HG03354 (cell line): ENCODE measurements at regions not wholly inside any gene's neighbourhood (a gene's known extent, or its start where the extent isn't known, plus 50 kb on each side); places are given as distances from the start of the nearest gene placed in this dataset.
"Not testable (repeated sequence)": the region's sequence is repeated elsewhere in the genome, so short reads cannot be mapped to it uniquely, and the experiment has no call there.

Experiments used
- ATAC-seq: cut with Tn5 transposase; IDR thresholded peaks from one replicate; pipeline ENCODE4 v1.9.1; 2021; ENCODE audit warnings: mild to moderate bottlenecking; ENCODE audit not compliant: unreplicated experiment, poor library complexity, severe bottlenecking

DNA sequence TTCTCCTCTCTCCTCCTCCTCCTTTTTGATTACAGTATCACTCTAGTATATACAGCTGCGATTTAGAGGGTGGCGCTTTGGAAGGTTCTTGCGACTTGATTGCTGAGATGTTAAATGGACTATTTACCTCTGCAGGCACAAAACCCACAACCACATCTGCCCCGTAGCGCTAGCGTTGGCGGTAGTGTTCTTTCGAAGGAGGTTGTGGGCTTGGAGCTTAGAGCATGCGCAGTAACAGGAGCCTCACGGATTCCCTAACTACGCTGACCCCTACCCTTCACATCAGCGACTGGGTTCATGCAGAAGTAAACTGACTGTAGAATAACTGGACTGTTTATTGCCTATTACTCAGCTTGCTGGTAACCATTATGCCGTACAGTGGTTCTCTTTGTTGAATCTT lies 58.0 kb downstream of the CGGBP1 start:
- no peak for ATAC-seq

DNA sequence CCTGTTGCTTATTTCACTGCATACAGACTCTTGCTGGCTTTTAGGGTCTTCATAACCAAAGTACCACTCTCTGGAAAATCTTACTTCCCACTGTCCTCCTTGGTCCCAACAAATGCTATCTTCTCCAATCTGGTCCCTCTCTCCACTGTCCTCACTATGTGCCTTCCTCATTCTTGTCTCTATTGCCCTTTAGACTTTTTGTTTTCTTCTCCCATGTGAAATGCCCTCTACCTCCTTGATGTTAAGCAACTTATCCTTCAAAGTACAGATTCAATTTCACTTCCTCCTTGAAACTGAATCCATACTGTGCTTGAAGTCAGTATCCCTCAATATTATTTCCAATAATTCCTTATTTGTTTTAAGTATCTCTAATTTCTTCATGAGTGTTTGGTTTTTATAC lies 60.8 kb downstream of the CGGBP1 start:
- ATAC-seq = peak; percentile 15

DNA sequence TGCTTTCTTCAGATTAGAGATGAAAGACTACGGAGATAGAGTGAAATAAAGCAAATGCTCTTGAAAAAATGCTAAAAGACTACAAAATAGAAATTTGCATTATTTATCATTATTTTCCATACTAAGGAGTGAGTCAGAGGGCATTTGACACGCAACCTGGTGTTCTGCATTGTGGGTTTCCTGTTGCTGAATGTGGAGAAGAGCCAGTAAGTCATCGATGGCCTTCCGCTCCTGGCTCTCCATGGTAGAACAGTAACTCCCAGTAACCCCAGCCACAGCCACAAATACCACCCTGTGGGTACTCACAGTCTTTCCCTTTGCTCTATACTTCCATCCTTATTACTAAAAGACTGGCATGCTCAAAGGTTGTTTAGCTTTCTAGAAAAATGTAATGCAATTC lies 61.5 kb downstream of the CGGBP1 start:
- peak; percentile 92 for ATAC-seq

DNA sequence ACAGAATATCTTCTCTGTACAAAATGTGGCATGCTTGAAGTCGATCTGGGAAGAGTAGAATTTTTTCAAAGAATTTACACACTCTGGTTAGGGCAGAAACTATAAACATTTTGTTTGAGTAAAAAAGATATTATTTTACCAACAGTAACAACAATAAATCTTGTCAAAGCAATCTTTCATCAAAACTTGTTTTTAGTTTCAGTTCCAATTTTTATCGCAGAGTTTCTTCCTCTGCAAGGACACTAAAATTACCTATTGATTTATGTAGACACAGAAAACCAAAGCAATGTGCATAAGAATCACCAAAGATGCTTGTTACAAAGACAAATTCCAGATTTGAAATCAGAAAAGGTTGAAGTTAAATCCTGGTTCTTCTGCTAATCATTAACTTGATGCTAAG lies 61.9 kb downstream of the CGGBP1 start:
- no peak for ATAC-seq

DNA sequence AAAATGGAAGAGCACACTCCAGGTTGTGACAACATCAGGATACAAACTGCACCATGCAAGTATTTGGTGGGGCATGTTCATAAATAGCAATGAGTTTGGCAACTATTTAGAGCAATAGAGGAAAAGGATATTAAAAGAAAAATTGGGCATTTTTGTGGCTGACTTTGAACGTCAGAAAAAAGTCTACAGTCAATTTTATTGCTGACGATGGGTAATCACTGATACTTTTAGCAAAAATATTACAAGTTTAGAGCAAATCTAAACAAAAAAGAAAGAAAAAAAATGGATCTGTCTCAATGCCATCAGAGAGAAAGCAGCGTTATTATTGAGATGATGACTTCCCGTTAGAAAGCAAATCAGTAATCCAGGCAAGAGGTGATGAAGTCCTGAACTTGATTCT lies 65.2 kb downstream of the CGGBP1 start:
- no peak for ATAC-seq

DNA sequence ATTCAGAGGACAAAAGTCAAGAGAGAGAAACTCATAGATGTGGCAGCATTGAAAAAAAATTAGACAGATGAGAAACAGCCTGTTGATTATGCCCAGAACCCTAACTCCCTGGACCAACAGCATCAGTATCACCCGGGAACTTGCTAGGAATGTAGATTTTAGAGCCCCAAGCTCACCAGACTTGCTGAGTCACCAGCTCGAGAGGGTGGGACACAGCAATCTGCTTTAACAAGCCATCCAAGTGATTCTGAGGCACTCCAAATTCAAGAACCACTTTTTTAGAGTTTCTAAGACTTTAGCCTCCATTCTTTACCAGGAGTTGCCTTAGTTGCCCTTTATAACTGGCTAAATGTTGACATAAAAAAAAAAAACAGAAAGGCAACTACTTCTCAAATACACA lies 70.9 kb downstream of the CGGBP1 start:
- ATAC-seq = no peak

DNA sequence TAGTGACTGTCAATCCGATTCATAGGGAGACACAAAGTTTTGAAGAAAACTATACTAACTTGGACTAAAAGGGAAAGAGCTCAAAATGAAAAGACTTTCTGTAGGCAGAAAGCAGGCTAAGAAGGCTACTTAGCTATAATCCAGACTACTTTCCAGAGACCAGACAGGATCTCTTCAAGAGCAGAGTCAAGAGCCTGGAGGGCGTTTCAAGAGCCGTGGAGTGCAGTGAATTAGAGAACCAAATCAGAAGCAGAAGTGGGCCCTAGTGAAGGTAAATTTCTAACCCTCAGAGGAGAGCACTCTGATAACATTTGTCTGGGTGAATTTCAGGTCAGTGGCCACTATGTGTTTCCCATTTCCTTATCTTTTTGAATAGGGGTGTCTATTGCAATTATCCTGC lies 76.4 kb downstream of the CGGBP1 start:
- ATAC-seq = no peak

DNA sequence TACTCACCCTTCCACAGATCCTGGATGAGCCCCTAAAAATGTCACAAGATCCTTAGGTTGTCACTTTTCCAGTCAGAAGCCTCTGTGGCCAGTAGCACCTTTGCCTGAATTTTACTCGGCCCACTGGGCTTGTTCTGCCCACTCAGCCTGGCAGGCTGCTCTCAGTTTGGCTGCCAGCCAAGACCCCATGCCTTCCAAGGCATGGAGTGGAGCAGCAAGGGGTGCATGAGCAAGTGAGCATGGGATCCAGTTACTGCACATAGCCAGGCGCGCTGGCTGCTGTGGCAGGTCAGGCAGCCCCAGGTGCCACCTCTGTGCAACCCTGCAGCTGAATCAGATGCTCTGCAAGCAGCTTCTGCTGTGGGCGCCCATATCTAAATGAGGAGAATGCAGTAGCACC lies 79.3 kb downstream of the CGGBP1 start:
- ATAC-seq = no peak

DNA sequence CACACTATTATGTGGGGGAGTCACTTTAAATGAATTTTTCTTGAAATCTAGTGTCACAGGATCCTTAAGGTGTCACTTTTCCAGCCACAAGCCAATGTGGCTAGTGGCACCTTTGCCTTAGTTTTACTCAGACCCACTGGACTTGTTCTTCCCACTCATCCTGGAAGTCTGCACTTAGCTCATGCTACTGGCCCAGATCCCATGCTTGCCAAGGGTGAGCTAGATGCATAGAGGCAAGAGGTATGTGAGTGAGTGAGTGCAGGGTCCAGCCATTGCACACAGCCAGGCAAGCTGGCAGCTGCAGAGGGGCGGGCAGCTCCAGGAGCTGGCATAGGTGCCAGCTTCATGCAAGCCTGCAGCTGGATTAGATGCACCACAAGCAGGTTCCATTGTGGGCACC lies 81.0 kb downstream of the CGGBP1 start:
- ATAC-seq = no peak

DNA sequence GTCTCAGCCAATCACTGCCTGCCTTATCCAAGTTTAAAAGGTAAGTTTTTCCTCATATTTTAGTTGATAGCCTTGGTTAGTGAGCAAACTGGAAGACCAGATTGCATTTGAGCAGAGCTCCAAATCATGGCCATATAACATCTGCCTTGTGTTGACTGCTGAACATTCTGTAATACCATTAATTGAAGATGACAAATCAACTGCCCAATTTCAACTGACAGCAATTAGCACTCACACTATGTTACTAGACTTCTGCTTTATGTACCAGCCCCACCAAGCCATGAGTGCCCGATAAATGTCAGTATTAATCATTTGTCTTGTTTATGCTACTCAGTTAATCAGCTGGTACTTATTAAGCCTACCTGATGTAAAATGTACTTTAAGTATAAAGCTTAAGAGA lies 83.1 kb downstream of the CGGBP1 start:
- no peak for ATAC-seq

DNA sequence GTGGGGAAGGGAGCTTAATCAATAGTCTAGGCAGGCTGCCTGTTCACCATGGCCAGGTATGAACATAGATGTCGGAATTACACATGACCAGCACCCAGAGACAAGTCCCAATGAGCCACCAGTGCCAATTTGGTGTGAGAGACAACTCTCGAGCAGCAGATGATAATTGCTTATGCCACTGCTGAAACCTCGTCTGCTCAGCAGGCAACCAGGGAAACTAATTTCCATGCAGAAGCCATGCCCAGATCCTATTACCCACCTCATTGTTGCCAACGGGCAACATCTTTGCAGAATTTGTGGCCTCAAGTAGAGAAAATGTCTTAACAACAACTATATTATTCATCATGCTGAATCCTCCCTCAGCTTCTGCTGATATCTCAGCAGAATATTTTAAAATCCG lies 84.9 kb downstream of the CGGBP1 start:
- ATAC-seq = no peak

DNA sequence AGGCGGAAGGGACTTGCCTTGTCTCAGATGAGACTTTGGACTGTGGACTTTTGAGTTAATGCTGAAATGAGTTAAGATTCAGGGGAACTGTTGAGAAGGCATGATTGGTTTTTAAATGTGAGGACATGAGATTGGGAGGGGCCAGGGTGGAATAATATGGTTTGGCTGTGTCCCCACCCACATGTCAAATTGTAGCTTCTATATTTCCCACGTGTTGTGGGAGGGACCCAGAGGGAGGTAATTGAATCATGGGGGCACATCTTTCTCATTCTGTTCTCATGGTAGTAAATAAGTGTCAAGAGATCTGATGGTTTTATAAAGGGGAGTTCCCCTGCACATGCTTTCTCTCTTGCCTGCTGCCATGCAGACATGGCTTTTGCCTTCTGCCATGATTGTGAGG lies 89.2 kb downstream of the CGGBP1 start:
- no peak for ATAC-seq

DNA sequence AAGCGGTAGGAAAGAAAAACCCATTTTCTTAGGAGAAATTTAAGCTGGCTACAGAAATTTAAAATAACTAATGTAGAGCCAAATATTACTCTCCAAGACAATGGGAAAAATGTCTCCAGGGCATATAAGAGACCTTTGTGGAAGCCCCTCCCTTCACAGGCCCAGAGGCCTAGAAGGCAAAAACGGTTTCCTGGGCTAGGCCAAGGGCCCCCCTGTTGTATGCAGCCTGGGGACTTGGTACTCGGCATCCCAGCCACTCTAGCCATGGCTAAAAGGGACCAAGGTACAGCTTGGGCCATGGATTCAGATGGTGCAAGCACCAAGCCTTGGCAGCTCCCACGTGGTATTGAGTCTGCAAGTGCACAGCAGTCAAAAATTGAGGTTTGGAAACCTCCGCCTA lies 90.1 kb downstream of the CGGBP1 start:
- ATAC-seq = no peak

DNA sequence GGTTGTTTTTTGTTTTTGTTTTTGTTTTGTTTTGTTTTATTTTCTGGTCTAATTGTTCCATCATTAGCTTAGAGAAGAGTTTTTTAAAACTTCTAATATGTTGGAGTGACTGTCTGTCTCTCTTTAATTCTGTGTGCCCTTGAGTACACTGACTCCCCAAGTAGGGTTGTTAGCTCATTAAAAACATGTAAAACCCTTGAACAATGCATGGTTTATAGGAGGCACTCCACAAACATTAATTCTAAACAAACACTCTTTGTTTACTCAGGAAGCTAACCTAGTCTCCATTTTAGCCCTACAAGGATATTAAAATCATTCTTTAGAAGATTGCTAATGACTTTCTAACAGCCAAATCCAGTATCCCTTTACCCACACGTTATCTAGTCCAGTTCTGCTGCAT lies 100.5 kb downstream of the CGGBP1 start:
- no peak for ATAC-seq

DNA sequence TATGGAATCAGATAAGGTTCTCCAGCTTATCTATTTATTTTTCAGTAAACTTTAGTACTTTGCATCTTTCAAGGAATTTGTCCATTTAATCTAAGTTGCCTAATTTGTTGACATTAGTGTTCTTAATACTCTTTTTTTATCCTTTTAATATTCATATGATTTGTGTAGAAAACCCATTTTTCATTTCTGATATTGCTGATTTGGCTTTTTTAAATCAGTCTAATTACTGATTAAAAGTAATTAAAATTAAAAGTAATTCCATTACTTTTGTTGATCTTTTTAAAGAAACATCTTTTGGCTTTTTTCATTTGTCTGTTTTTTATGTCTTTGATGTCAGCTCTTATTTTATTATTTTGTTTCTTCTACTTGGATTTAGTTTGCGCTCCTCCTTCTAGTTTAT lies 101.2 kb downstream of the CGGBP1 start:
- ATAC-seq = no peak

DNA sequence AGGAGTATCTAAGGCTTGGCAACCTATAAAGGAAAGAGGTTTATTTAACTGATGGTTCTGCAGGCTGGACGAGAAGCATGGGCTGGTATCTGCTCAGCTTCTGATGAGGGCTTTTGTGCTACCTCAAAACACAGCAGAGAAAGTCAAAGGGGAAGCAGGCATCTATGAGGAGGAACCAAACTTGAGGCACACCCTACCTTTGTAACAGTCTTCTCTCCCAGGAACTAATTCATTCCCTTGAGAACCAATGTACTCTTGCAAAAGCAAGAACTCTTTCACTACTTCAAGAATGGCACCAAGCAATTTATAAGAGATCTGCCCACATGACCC lies 109.0 kb downstream of the CGGBP1 start:
- ATAC-seq = peak; percentile 58

DNA sequence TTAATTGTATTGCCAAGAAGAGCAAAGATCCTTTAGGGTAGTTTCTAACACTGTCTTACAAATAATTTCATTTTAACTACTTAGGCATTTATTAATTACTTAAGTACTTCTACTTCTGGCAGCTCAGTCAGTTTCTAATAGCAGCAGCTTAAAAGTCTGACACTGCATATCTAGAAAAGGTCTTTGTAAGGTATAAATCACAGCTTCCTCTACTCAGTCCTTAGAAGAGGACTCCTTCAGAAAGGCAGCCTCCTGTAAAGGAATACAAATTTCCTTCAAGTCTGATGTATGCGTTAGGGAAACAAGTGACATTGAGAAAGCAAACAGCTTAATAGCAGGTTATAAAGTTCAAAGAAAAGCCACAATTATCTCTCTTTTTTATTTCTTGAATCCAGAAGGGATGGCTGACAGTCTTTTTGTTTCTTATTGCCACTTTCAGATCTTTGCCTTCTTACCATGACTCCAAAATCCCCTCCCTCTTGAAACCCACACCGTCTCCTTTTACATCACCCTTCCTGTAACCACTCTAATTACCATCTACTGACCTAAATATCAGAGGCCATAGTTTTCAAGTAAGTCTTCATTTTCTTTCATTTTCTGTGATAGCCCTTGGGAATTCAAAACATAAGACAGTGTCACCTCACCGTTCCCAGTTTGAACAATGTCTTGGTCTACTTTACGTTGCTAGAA lies 109.5 kb downstream of the CGGBP1 start:
- ATAC-seq = peak; percentile 89

DNA sequence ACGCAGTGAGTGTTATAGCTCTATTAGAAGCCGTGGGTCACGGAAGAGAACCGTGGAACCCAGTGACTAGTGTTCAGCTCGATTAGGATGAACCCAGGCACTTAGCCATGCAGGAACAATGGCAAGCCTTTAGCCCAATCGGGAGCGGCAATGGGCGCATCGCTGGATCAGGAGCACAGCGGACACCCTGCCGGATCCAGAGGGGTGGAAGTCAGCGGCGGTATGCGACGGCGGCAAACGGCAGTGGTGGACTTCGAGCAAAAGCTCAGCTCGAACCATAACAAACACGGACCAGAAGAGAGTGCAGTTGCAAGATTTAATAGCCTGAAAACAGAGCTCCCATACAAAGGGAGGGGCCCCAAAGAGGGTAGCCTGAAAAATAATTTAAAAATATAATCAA lies 112.8 kb downstream of the CGGBP1 start:
- not testable (repeated sequence) for ATAC-seq

DNA sequence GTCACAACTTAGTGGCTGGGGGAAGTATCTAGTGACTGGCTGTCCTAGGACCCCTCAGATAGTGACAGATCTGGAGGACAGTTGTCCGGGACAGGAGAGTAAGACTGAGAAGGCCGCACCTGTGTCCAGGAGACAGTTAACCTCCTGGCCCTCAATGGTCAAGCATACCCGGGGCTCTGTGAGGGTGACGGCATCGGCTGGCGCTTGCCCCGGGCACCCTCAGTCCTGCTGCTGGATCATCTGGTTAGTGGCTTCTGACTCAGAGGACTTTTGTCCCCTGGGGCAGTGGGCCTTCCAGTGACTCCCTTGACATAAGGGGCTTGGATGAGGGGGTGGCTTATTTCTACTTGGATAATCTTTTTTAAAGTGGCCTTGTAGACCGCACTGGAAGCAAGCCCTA lies 116.5 kb downstream of the CGGBP1 start:
- not testable (repeated sequence) for ATAC-seq

DNA sequence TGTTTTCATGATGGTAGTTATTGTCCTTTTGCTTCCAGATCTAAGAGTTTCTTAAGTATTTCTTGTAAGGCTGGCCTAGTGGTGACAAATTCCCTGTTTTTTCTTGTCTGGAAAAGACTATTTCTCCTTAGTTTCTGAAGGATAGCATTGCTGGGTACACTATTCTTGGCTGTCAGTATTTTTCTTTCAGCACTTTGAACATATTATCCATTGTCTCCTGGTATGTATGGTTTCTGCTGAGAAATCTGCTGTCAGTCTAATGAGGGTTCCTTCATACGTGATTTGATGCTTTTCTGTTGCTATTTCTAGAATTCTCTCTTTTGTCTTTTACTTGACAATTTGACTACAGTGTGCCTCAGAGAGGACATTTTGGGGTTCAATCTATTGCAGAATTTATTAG lies 134.3 kb downstream of the CGGBP1 start:
- ATAC-seq = no peak

DNA sequence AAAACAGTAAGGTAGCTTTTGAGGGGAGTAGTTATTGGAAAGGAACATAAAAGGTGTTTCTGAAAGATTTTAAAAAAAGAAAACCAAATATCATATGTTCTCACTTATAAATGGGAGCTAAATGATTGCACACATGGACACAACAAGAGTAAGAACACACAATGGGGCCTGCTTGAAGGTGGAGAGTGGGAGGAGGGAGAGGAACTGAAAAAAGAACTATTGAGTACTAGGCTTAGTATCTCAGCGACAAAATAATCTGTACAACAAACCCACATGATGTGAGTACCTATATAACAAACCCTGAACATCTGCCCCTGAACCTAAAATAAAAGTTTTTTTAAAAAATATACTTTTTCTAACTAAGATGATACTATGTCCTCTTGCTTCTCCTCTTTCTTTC lies 138.3 kb downstream of the CGGBP1 start:
- no peak for ATAC-seq

DNA sequence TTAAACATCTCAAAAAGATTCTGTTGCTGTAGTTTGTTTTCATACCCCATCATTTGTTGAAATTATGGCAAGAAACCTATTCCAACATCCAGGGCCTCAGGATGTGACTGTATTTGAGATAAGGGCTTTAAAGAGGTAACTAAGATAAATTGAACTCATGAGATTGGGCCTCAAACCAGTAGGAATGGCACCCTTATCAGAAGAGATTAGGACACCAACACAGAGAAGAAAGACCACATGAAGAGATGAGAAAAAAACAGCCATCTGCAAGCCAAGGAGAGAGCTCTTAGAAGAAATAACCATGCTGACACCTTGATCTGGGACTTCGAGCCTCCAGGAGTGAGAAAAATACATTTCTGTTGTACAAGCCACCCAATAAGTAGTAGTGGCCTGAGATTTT lies 157.7 kb downstream of the CGGBP1 start:
- ATAC-seq = no peak
